ENCODE measurements at regions not wholly inside any gene's neighbourhood (a gene's known extent, or its start where the extent isn't known, plus 50 kb on each side); places are given as distances from the start of the nearest gene placed in this dataset.

DNA sequence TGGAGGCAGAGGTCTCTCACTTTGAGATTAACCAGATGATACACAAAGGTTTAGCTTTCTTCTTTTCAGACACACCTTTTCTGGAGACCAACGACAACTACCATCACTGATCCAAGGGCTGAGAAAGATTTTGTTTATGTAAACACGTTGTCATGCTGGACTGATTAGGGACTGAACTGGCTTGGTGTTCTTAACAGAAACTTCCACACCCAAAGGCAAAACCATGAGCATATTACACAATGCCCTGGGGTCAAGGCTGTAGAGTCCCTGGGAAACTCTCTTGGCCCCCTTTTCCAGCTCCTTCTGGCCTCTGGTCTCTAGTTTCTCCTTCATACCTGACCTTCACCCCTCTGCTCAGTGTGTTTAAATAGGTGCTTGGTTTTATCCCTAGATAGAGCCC is 447.0 kb upstream of the TCF4 start:
- Histone ChIP-seq H4K91ac (replicated peaks; ENCODE audit: insufficient read length, low read length) (no peak overlapping the region), H4K20me1 (replicated peaks in 1 of 2; ENCODE audit: control insufficient read depth in 1 of 2, insufficient read depth in 2 of 2, low read length in 2 of 2) (no peaks in the 10 kb centered on the region), H2BK12ac (ENCODE audit: low read depth, low read length) (no peak overlapping the region), H2BK120ac (replicated peaks; ENCODE audit: low read depth, low read length) (no peak overlapping the region), H3K9ac (replicated peaks in 1 of 4; ENCODE audit: extremely low read depth in 1 of 4, low read depth in 3 of 4, low read length in 3 of 4) (no peak overlapping the region), H3K23ac (ENCODE audit: insufficient read length) (no peak overlapping the region), H3K9me3 (ENCODE audit: insufficient read depth in 2 of 2, low read depth in 1 of 2, low read length in 1 of 2) (peaks cover 9 to 10% of the 10 kb centered on the region in 2 experiments; a peak in 3 of 4 replicates), H3K18ac (ENCODE audit: extremely low read depth, low read length) (no peak overlapping the region), H3K4me2 (ENCODE audit: insufficient read depth in 1 of 2, low read depth in 2 of 2, low read length in 2 of 2) (no peak overlapping the region), H3K14ac (ENCODE audit: insufficient read length) (no peak overlapping the region), H2BK15ac (ENCODE audit: low read length) (no peak overlapping the region), H3K56ac (replicated peaks; ENCODE audit: insufficient read length, low read depth, low read length) (no peak overlapping the region), H4K5ac (ENCODE audit: insufficient read length, low read depth, low read length) (no peak overlapping the region), H3K4me3 (ENCODE audit: extremely low read depth in 1 of 4, insufficient read depth in 2 of 4, low read depth in 3 of 4, low read length in 4 of 4) (no peak overlapping the region), H2AFZ (ENCODE audit: low read length) (no peak overlapping the region), H2BK20ac (ENCODE audit: low read length) (no peak overlapping the region), H3K27ac (ENCODE audit: low read depth, low read length) (no peak overlapping the region), H3K4me1 (replicated peaks in 1 of 4; ENCODE audit: control insufficient read depth in 3 of 4, insufficient read depth in 4 of 4, low read length in 3 of 4) (peaks cover 0 to 2% (median 0%) of the 10 kb centered on the region in 4 experiments; a peak in 2 of 7 replicates), H3K4ac (replicated peaks; ENCODE audit: insufficient read length, low read depth, low read length) (no peak overlapping the region), H2BK5ac (ENCODE audit: low read depth, low read length) (no peak overlapping the region), H3K79me2 (ENCODE audit: control insufficient read depth in 1 of 2, insufficient read depth in 2 of 2, low read length in 2 of 2) (no peaks in the 10 kb centered on the region), H2AK5ac (ENCODE audit: low read depth, low read length) (no peak overlapping the region), H3K27me3 (replicated peaks in 1 of 4; ENCODE audit: control insufficient read depth in 3 of 4, extremely low read depth in 1 of 4, insufficient read depth in 3 of 4, low read length in 3 of 4) (no peaks in the 10 kb centered on the region), H3K79me1 (ENCODE audit: low read depth, low read length) (no peaks in the 10 kb centered on the region), H4K8ac (ENCODE audit: extremely low read depth, insufficient read depth, low read length) (no peak overlapping the region), H3K23me2 (ENCODE audit: low read depth, low read length) (no peaks in the 10 kb centered on the region), H3K36me3 (ENCODE audit: control insufficient read depth in 2 of 4, insufficient read depth in 4 of 4, low read length in 3 of 4) (no peaks in the 10 kb centered on the region)
- 91% methylated on average over 2 of the region's 2 CpGs; no CpG with 5 or more reads in 1 of the 2 experiments for WGBS, 2 experiments (ENCODE audit: extremely low coverage in 1 of 2, insufficient coverage in 1 of 2, insufficient read length in 1 of 2, insufficient replicate concordance in 2 of 2, low coverage in 1 of 2, low lambda C conversion rate in 2 of 2, missing lambda C conversion rate in 1 of 2)
- POLR2A ChIA-PET (ENCODE audit: partially characterized antibody), result no interaction called here
- CTCF ChIA-PET (ENCODE audit: partially characterized antibody), result interaction anchor here (0.8 to 1.9 kb wide), 2 partner anchors 13 to 16 kb away, joined by 3 to 6 read pairs; no protein-coding TSS in a partner anchor
- TF ChIP-seq SAP30 (IDR thresholded peaks at IDR 0.05; ENCODE audit: insufficient read depth, insufficient replicate concordance, low read length), result no peak
- TF ChIP-seq POU5F1 (IDR thresholded peaks at IDR 0.05; ENCODE audit: low read depth, low read length), result no peak
- TF ChIP-seq SP4 (IDR thresholded peaks at IDR 0.05; ENCODE audit: low read length), result no peak
- no peak for TF ChIP-seq POLR2A (IDR thresholded peaks at IDR 0.05; ENCODE audit: control extremely low read depth in 1 of 2, low read depth in 2 of 2, low read length in 2 of 2)
- TF ChIP-seq RFX5 (IDR thresholded peaks at IDR 0.05; ENCODE audit: borderline replicate concordance, low read depth, low read length), result no peak
- TF ChIP-seq SP2 (IDR thresholded peaks at IDR 0.05; ENCODE audit: low read length), result no peak
- DNase-seq (ENCODE audit: low read depth in 1 of 2, low spot score in 2 of 2) (no peak), FAIRE-seq (no peak)

Measured in H1 (cell line).